ENCODE measurements at regions not wholly inside any gene's neighbourhood (a gene's known extent, or its start where the extent isn't known, plus 50 kb on each side); places are given as distances from the start of the nearest gene placed in this dataset.

- DNase-seq (ENCODE audit: low spot score): no peak
- Histone ChIP-seq H3K36me3 (ENCODE audit: control insufficient read depth in 4 of 4, insufficient read depth in 3 of 4, low read depth in 1 of 4, low read length in 3 of 4) (no peaks in the 10 kb centered on the region), H3K27ac (ENCODE audit: low read depth in 1 of 2, low read length in 2 of 2) (no peak overlapping the region), H3K9me3 (ENCODE audit: control insufficient read depth in 4 of 4, low read length in 3 of 4) (no peaks in the 10 kb centered on the region), H3K27me3 (ENCODE audit: control insufficient read depth in 4 of 4, insufficient read depth in 4 of 4, low read length in 3 of 4) (no peaks in the 10 kb centered on the region), H3K4me1 (ENCODE audit: control insufficient read depth in 4 of 4, insufficient read depth in 4 of 4, low read length in 3 of 4) (peaks cover 0 to 4% (median 0%) of the 10 kb centered on the region in 4 donors), H3K9ac (ENCODE audit: low read depth in 1 of 2, low read length in 2 of 2) (no peak overlapping the region), H3K4me3 (ENCODE audit: low read depth in 1 of 3, low read length in 3 of 3) (no peak overlapping the region)
- TF ChIP-seq HNF4A (conservative IDR thresholded peaks at IDR 0.05) (no peak), MAX (IDR thresholded peaks at IDR 0.05) (no peak), JUND (IDR thresholded peaks at IDR 0.05) (no peak), YY1 (IDR thresholded peaks at IDR 0.05) (no peak), HNF4G (IDR thresholded peaks at IDR 0.05) (no peak), FOXA2 (IDR thresholded peaks at IDR 0.05) (no peak), GABPA (IDR thresholded peaks at IDR 0.05 in 1 of 2, conservative IDR thresholded peaks at IDR 0.05 in 1 of 2) (no peak), NR2F2 (IDR thresholded peaks at IDR 0.05) (no peak), EGR1 (IDR thresholded peaks at IDR 0.05; ENCODE audit: low read depth in 2 of 2) (no peak)
- WGBS: 96% methylated on average over 4 of the region's 4 CpGs
Observed at GRCh38 chr21:39048574-39048973, 134.7 kb downstream of the PSMG1 start.

- no peak for TF ChIP-seq ZBTB33 (IDR thresholded peaks at IDR 0.05)
- no peak for TF ChIP-seq CTCF (IDR thresholded peaks at IDR 0.05; ENCODE audit: low read depth, low read length, missing input control)
- no peak for TF ChIP-seq RXRA (IDR thresholded peaks at IDR 0.05)
- no peak for TF ChIP-seq FOXA1 (IDR thresholded peaks at IDR 0.05)
- no peak for TF ChIP-seq MAX (IDR thresholded peaks at IDR 0.05)
- no peak for TF ChIP-seq SP1 (IDR thresholded peaks at IDR 0.05)
- no peak for TF ChIP-seq GABPA (IDR thresholded peaks at IDR 0.05 in 1 of 2, conservative IDR thresholded peaks at IDR 0.05 in 1 of 2)
- TF ChIP-seq YY1 (IDR thresholded peaks at IDR 0.05): no peak
- no peak for TF ChIP-seq RAD21 (IDR thresholded peaks at IDR 0.05)
- no peak for TF ChIP-seq HNF4A (conservative IDR thresholded peaks at IDR 0.05)
- no peak for TF ChIP-seq FOXA2 (IDR thresholded peaks at IDR 0.05)
- TF ChIP-seq TAF1 (conservative IDR thresholded peaks at IDR 0.05): no peak
- no peak for TF ChIP-seq REST (IDR thresholded peaks at IDR 0.05)
- no peak for TF ChIP-seq JUND (IDR thresholded peaks at IDR 0.05)
- no peak for TF ChIP-seq NR2F2 (IDR thresholded peaks at IDR 0.05)
- Histone ChIP-seq H3K27ac (ENCODE audit: low read depth in 1 of 2, low read length in 2 of 2) (no peak overlapping the region), H3K4me1 (ENCODE audit: control insufficient read depth in 4 of 4, insufficient read depth in 4 of 4, low read length in 3 of 4) (peaks cover 0 to 4% (median 0%) of the 10 kb centered on the region in 4 donors), H3K36me3 (ENCODE audit: control insufficient read depth in 4 of 4, insufficient read depth in 3 of 4, low read depth in 1 of 4, low read length in 3 of 4) (no peaks in the 10 kb centered on the region), H3K9ac (ENCODE audit: low read depth in 1 of 2, low read length in 2 of 2) (no peak overlapping the region), H3K4me3 (ENCODE audit: low read depth in 1 of 3, low read length in 3 of 3) (no peak overlapping the region), H3K9me3 (ENCODE audit: control insufficient read depth in 4 of 4, low read length in 3 of 4) (no peaks in the 10 kb centered on the region), H3K27me3 (ENCODE audit: control insufficient read depth in 4 of 4, insufficient read depth in 4 of 4, low read length in 3 of 4) (no peaks in the 10 kb centered on the region)
- 84% methylated on average over 6 of the region's 6 CpGs for WGBS
- no peak for DNase-seq (ENCODE audit: low spot score)
Observed at GRCh38 chr21:39048064-39048463, 135.2 kb downstream of the PSMG1 start.
